NOMO-1 (cell line): ENCODE measurements at regions not wholly inside any gene's neighbourhood (a gene's known extent, or its start where the extent isn't known, plus 50 kb on each side); places are given as distances from the start of the nearest gene placed in this dataset.

Source experiments
- DNase-seq, 2 experiments: peaks; one replicate each; lab custom pipeline; 2025; ENCODE audit not compliant: unreplicated experiment in 2 of 2; lab: John Stamatoyannopoulos, UW

DNA sequence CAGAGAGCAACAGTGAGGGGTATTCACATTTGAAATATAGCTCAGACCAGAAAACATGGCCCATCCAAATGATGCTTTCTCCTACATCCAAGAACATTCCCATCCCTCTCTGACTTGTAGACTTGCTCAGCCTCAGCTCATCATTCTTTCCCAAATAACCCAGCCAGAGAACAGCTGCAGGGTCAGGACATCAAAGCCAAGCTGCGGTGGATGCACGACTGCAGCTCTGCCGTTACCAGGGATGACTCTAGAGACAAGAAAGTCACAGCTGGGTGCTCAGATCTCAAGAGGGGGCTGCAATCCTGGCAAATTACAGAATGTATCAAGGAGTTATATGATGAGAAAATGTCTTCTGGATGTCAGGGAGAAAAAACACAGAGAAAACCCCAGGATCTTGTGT, 944.3 kb downstream of the NTRK3 start:
- DNase-seq, result no peak

DNA sequence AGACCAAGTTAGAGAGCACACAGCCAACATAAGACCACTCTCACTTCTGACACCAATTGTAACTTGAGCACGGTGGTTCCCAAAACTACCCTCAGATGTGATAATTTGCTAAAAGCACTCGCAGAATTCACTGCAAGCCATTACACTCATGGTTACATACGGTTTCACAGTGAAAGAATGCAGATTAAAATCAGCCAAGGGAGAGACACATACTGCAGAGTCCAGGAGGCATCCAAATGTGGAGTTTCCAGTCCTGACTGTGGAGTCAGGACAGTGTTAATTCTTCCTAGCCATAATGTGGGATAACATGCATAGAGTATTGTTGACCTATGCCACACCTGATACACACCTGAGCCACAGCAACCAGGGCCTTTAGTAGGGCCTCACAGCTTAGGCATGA, 956.4 kb downstream of the NTRK3 start:
- DNase-seq, result no peak

DNA sequence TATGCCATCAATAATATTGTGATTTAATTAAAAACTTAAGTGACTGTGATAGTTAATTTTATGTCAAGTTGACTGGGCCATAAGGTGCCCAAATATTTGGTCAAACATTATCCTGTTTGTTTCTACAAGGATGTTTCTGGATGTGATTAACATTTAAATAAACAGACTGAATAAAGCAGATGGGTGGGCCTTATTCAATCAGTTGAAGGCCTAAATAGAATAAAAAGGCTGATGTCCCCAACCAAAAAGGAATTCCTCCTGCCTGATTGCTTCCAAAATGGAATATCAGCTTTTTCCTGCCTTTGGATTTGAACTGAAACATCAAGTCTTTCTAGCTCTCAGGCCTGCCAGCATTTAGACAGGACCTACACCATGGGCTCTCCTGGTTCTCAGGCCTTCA, 961.7 kb downstream of the NTRK3 start:
- DNase-seq, result no peak

DNA sequence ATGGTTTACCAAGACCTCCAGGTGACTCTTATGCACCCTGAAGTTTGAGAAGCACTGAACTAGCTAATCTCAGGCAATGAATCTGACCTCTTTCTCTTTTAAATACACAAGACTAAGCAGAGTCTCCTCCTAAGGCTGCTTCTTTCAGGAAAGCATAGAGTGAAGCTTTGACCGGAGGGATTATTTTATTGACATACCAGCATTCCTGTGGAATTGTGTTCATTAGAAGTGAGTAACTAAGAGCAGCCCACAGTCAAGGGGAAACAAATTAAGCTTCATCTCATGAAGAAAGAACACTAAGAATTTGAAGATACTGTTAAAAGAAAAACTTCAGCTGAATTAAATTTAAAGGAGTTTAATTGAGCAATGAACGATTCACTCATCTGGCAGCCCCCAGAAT, 963.5 kb downstream of the NTRK3 start:
- no peak for DNase-seq

DNA sequence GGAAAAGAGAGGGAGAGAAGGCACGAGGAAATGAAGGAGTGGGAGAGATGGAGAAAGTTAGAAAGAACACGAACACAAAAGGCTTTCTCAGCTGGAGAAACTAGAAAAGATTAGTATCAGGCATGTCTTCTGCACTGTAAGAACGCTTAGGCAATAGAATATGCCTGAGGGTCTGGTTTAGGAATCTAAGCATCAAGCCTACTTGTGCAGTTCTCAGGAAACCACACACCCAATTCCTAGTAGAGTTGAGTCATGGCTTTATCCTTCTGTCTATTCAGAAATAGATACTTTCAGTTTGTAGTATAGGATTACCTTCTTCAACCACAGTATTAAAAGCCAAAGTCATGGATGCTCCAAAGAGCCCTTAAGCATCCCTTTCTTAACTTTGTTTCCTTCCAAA, 969.4 kb downstream of the NTRK3 start:
- DNase-seq, result no peak

DNA sequence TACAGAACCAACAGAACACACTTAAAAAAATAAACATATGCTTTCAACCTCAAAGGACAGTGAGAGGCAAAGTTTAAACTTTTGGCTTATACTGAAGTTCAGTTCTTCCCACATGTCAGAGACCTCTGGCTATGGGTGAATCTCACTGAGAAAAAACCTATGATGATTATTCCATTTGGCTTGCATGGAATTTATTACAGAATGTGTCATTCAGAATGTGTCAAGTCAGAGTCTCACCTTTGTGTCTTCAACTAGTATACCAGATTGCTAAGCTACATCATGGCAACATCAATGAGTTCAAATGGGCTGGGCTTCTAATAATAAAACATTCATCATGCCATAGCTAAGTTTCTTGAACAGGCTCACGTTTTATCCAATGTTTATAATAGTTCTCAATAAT, 987.0 kb downstream of the NTRK3 start:
- DNase-seq, result no peak

DNA sequence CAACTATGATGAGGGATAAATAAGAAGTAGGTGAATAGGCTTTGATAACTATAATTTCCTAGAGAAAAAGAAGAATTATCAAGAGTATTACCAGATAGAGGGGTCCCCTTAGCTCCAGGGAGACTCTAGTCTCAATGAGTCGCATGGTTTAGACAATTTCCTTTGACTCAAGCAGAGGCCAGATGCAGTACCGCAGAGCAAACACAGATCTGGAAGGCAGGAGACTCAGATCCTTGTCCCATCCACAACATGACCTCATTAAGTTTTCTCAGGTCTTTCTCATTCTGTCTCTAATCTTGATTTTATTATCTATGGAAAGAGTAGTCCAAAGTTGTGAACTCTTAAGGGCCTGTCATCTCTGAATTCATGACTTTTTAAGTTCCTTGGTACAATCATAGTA, 987.9 kb downstream of the NTRK3 start:
- DNase-seq, result no peak

DNA sequence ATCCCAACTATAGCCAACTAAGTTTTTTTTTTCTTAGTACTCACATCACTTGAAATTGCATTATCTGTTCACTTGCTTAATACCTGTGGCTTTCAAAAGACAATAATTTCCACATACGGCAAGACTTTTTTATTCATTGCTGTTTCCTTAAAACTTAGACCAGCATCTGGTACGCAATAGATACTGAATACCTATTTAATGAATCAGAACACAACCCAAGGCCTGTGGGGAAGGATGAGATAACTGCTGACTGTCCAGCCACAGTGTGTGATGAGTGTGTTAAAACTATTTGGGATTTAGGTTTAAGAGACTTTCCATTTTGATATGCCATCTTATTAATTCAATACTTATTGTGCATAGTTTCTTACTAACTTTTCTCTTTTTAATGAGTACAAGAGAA, 988.7 kb downstream of the NTRK3 start:
- no peak for DNase-seq

DNA sequence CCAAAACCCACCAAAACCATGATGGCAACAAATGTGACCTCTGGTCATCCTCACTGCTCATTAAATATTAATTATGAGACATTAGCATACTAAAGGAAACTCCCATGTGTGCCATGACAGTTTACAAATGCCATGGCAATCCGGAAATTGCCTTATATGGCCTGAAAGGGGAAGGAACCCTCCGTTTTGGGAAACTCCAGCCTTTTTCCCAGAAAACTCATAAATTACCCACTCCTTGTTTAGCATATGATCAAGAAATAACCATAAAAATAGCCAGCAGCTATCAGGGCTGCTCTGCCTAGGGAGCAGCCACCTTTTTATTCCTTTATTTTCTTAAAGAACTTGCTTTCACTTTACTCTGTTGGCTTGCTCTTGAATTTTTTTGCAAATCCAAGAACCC, 992.7 kb downstream of the NTRK3 start:
- DNase-seq, result no peak

DNA sequence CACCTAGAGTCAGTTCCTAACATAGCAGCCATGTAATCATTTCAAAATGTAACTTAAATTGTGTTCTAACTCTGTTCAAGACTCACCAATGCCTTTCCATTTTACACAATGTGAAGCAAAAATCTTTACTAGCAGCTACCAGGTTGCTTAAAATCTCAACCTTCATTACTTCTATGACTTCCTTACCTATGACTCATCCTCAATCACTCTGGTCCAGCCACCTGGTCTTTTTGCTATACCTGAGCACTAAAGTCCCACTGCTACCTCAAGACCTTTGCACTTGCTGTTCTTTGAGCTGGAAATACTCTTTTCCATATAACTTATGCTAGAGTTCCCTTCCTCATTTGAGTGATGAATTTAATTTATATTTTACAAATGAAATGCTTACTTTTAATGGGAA, 993.2 kb downstream of the NTRK3 start:
- no peak for DNase-seq

DNA sequence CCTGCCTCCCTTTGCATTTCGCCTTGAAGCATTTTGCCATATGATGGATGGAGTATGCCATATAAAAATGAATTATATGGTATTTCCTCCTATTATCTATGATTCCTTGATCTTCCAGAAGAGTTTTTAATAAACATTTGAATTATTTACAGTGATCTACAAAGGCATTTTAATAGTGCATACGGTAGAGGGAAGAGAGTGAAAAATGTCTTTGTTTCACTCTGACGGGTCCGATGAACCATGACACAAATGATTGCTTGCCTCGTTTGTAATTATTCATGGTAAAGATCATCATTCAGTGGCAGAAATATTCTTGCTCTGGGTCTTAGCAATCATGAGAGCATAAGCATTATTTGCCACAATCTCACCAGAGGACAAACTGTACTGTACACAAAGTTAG, 1010.9 kb downstream of the NTRK3 start:
- DNase-seq, result no peak

DNA sequence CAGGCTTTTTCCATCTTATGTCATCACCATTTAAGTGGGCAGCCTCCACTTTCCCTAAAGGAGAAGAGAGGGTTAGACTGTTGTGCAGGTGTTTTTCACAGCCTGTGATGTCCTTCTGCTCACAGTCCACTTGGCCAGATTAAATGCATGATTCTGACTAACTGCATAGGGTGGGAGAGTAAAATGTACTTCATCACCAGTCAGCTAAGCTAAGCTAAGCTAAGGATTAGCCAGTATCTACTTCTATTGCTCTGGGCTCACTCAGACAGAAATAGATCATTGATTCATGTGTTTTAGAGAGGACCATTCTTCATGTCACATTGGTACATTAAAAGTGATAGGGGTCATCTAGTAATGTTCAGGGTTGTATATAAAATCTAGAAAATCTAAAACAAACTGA, 1013.1 kb downstream of the NTRK3 start:
- no peak for DNase-seq

DNA sequence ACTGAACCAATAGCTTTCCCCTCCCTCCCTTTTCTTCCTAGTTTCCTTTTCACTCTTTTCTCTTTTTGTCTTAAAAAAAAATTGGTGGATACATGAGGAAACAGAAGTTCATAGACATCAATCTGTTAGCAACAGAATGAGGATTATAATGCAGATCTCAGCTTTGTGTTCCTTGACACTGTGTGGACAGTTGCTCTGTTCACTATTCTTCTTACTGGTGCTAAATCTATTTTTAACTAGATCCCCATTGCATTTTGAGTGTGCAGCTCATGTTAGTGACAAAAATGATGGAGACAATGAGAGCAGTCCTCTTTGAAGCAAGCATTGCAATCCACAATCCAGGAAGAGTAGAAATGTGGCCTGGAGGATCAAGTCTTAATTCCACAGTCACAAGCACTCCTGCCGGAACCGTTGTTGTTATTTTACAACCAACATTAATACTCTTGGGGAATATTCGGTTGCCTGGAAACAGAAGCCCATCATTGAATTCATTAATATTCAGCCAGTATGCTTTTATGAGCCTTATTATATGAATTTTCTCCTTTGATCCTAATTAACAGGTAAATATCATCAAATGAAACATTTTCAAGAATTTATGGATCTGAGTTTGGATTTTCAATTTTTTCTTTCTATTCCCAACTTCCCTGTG, 1016.8 kb downstream of the NTRK3 start:
- no peak for DNase-seq

DNA sequence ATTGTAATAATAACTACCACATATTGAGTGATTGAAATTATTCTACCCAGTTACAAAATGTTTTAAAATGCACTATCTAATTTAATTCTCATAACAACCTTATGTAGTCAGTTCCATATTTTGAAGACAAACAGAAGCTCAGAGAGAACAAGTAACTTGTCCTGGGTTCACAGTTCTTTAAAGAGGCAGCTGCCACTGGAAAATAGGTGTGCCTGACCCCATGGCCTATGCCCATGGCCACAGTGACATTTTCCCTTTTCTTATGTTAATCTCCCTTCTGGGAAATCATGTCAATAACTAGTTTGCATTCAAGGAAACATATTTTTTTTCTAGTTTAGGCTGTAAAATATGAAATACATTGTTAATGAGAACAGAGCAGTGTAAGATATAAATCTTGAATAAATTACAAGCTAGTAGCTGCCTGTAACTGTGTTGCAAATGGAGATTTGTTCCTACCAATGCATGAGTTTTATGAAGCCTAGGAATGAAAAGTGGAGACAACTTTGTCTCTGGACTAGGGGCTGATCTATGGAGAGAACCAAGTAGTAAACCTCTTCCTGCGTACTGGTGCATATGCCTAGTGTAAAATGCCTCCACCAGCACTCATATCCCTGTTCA, 1018.0 kb downstream of the NTRK3 start:
- no peak for DNase-seq

DNA sequence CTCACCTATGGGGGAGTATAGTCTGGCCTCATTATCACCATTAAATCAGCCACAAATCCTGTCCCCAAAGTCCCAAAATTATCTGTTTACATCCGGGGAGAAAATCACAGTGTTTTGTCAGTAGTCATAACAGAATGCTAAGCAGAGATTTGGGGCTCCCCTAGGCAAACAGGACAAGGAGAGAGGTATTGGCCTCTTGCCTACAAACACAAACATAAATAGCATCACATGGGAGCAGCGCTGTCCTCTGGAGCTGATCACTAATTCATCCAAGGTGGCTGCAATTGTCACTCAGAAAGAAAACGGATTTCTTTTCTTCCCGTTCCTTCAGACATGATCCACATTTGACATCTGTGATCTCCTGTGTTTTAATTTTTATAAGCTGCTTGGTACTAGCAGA, 1028.1 kb downstream of the NTRK3 start:
- DNase-seq, result no peak

DNA sequence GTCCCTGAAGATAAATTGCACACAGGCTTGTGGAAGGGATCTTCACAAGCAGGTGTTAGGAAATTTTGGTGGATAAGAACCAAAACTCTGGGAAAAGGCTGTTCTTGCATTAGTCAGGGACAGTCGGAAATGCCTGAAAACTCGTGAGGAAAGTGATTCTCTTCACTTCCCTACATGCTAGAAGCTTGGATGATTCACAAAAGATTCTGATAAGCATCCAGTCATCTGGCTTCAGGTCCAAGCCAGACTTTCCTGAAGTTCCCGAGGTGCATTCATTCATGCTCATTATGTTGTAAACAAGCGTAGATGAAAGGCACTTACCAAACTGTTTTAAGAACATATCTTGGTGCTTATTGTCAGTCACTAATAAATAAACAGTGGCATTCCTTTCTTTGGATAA, 1028.7 kb downstream of the NTRK3 start:
- DNase-seq, result no peak

DNA sequence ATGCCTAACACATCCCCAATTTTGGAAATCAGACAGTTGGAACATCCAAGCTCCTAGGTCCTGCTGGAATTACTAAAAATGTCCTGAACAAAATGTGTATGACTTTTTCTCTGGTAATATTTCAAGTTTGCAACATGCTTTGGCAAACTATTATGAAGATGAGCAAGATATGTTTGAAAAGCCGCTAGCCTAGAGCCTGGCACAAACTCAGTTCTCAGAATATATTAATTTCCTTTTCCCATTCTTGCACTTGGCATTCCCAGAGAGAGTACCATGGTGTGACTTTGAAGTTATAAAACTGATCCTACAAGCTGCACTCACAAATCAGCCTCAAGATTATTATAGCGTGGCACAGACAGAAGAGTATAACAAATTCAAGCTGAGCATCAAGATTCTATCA, 1031.1 kb downstream of the NTRK3 start:
- DNase-seq, result no peak

DNA sequence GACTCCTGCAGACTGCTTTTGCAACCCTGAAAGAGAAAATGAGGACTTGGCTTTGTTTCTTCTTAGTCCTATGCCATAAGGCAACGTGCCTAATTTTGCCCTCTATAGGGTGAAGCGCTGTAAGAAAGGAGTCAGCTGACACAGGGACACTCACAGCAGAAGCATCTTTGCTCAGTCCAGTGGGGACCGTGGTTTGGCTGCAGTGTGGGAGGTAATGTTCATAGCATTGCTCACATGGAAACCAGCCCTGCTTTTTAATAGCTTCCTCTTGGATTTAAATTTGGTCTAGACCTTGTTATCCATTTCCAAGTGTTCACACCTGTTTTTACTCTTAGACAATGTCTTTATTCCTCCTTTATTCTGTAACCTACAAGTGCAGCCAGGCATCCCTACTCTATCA, 1032.1 kb downstream of the NTRK3 start:
- DNase-seq, result no peak

DNA sequence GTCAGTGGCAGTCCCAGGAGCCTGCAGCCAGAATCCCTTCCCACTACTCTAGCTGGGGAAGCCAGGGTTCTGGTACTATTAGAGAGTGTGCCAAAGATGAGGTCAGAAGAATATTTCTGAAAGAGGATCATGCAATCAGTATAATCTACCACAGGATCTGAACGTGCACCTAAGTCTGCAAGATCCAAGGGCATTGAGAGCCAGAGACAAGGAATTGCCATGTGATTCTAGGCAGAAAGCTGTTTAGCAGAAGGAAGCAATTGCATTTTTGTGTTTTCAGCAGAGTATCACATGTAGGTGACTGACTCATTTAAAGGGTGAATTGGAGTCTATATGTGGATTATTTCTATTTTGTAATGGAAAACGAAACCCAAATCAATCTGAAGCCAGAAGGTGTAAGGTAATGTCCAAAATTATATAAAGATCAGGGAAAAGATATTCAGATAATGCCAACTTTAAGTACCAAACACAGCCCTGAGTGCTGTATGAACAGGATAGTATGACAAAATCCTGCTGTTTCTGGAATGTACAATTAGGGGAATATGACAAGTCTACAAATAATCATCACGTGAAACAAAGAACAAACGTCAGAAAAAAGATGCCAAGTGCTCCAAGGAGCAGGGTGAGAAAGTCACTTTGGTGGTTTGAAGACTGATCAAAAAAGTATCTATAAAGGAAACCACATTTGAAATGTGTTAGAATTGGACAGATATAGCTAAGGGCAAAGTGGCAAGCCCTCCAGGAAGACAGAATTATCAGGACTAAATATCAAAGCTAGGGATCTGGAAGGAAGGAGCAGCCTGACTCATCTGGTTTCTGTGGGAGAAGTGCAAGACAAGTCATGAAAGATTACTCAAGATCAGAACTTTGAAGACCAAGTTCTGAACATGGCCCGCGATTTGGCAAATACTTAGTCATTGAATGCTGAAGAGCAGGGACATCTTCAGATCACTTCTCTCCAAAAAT, 1036.6 kb downstream of the NTRK3 start:
- DNase-seq, result no peak

DNA sequence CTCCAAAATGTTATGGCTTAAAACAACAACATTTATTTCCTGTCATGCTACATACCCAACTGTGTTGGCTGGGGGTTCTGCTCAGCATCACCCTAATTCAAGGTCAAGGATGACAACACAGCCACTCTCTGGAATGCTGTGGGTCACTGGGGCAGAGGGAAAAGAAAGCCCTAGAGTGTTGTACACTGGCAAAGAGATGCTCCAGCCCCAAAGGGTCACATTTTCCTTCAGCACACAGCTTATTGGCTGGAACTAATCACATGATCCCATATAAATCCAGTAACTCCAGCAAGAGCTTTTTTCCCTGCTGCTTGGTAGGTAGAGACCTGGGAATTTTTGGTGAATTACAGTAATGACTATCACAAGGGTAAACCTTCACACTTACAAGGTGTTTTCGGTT, 1041.4 kb downstream of the NTRK3 start:
- DNase-seq, result no peak

DNA sequence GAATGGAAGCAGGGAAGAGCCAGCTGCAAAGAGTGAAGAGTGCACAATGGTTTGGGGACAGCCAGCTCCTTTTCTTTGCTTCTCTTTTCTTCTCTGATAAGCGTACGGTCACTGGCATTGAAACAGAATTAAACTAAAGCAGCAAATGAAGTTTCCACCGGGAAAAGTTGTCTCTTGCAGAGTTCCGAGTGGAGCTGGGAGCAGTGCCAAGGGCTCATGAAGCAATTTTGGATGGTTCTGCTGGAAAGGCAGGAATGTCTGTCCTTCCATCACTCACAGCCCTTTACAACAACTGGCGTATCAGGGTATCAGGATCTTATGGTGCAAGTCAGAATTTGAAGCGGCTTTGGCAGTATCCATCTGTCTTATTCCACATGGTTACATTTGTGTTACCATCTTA, 1042.9 kb downstream of the NTRK3 start:
- DNase-seq, result no peak

DNA sequence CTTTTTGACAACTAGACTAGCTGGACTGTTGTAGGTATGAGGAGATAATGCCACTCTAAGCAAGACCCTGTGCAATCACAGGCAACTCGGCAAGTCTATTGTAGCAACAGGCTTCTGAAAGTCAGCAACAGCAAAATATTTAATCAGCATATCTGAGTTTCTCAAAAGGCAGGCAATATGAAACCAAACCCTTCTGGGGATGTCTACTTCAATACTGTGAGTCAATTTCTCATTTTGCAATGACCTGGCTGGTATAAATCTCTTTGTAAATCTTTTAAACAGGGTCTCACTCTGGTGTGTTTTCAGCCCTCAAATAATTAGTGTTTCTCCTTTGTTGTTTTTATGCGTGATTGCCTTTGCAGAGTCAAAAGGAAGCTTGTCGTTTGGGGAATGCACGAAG, 1044.5 kb downstream of the NTRK3 start:
- DNase-seq, result no peak
